ENCODE measurements at regions not wholly inside any gene's neighbourhood (a gene's known extent, or its start where the extent isn't known, plus 50 kb on each side); places are given as distances from the start of the nearest gene placed in this dataset.
A peak's percentile ranks its signal among the peaks of the same experiment; 100 is the strongest.

- TF ChIP-seq CREB1 (CRISPR knock-in tag; IDR thresholded peaks at IDR 0.05; ENCODE audit: low read depth) (no peak), ZNF114 (CRISPR knock-in tag; IDR thresholded peaks at IDR 0.05) (no peak), STAT1 (IDR thresholded peaks at IDR 0.05; ENCODE audit: unreplicated experiment) (no peak), ZNF462 (CRISPR knock-in tag; IDR thresholded peaks at IDR 0.05) (no peak)
Observed at GRCh38 chr7:22939842-22940241, 74.1 kb downstream of the HYCC1 start (continued).

GRCh38 chr7:22937946-22938345, 76.0 kb downstream of the HYCC1 start:
- no peak overlapping the region for H3K4me3 ChIP-seq
- Mint-ChIP-seq H3K36me3 (ENCODE audit: low read depth) (peaks cover 20% of the 10 kb centered on the region; the same call in 2 of the 3 replicates), H3K27ac (peak overlapping the region; percentile 53), H3K4me3 (no peak overlapping the region), H3K4me1 (peaks cover 37% of the 10 kb centered on the region), H3K9me3 (no peaks in the 10 kb centered on the region), H3K27me3 (ENCODE audit: insufficient read depth, low read depth, poor library complexity) (no peaks in the 10 kb centered on the region)
- H4K20me1 ChIP-seq (replicated peaks; ENCODE audit: insufficient read depth): no peaks in the 10 kb centered on the region
- H2AFZ ChIP-seq: no peak overlapping the region
- no peak overlapping the region for H3K4me2 ChIP-seq
- ATAC-seq: no peak
- peak; percentile 12 for DNase-seq (ENCODE audit: low spot score)
- H3K9me2 ChIP-seq (ENCODE audit: insufficient read depth): no peaks in the 10 kb centered on the region
- H3K27ac ChIP-seq (ENCODE audit: low read depth): peak overlapping the region; percentile 41; the same call in 1 of the 2 replicates
- peaks cover 42% of the 10 kb centered on the region for H3K4me1 ChIP-seq (ENCODE audit: insufficient read depth)
- no peaks in the 10 kb centered on the region for H3K79me2 ChIP-seq (replicated peaks; ENCODE audit: insufficient read depth)
- H3K36me3 ChIP-seq (ENCODE audit: insufficient read depth): no peaks in the 10 kb centered on the region
- H3F3A ChIP-seq (replicated peaks; ENCODE audit: low read depth): no peaks in the 10 kb centered on the region
- H3K27me3 ChIP-seq (ENCODE audit: insufficient read depth): no peaks in the 10 kb centered on the region
- TF ChIP-seq CREB1 (CRISPR knock-in tag; IDR thresholded peaks at IDR 0.05; ENCODE audit: low read depth) (no peak), POLR2AphosphoS5 (IDR thresholded peaks at IDR 0.05; ENCODE audit: low read depth) (no peak), CTCF (conservative IDR thresholded peaks at IDR 0.05; ENCODE audit: low read depth in 2 of 2) (no peak), JUNB (IDR thresholded peaks at IDR 0.05; ENCODE audit: unreplicated experiment) (no peak), EZH2 (IDR thresholded peaks at IDR 0.05; ENCODE audit: low read depth, unreplicated experiment) (no peak), EZH2phosphoT487 (IDR thresholded peaks at IDR 0.05; ENCODE audit: unreplicated experiment) (no peak), ZNF114 (CRISPR knock-in tag; IDR thresholded peaks at IDR 0.05) (no peak), STAT1 (IDR thresholded peaks at IDR 0.05; ENCODE audit: unreplicated experiment) (no peak), REST (IDR thresholded peaks at IDR 0.05; ENCODE audit: unreplicated experiment) (no peak)
